ENCODE measurements at regions not wholly inside any gene's neighbourhood (a gene's known extent, or its start where the extent isn't known, plus 50 kb on each side); places are given as distances from the start of the nearest gene placed in this dataset.

GRCh38 chr13:107456431-107456830, 758.9 kb downstream of the LIG4 start:
- WGBS (ENCODE audit: insufficient coverage), result no CpG with 5 or more reads among the region's 2 CpGs
- H3K27me3 ChIP-seq (ENCODE audit: control insufficient read depth, insufficient read depth, low read length), result no peaks in the 10 kb centered on the region
- H3K4me3 ChIP-seq (ENCODE audit: low read depth, low read length), result no peak overlapping the region
- no peak for DNase-seq (ENCODE audit: low read depth in 4 of 6, low spot score in 6 of 6)
- H3K27ac ChIP-seq (ENCODE audit: low read depth, low read length), result no peak overlapping the region
- H3K9me3 ChIP-seq (ENCODE audit: control insufficient read depth, insufficient read depth, low read length), result peaks cover 3% of the 10 kb centered on the region
- no peaks in the 10 kb centered on the region for H3K36me3 ChIP-seq (ENCODE audit: control insufficient read depth, insufficient read depth, low read length)
- H3K4me1 ChIP-seq (ENCODE audit: control insufficient read depth, insufficient read depth, low read length), result no peaks in the 10 kb centered on the region

GRCh38 chr13:107452833-107453232, 762.5 kb downstream of the LIG4 start:
- peaks cover 3% of the 10 kb centered on the region for H3K9me3 ChIP-seq (ENCODE audit: control insufficient read depth, insufficient read depth, low read length)
- no peaks in the 10 kb centered on the region for H3K36me3 ChIP-seq (ENCODE audit: control insufficient read depth, insufficient read depth, low read length)
- WGBS (ENCODE audit: insufficient coverage), result 100% methylated on average over 2 of the region's 2 CpGs
- H3K27ac ChIP-seq (ENCODE audit: low read depth, low read length), result no peak overlapping the region
- H3K4me3 ChIP-seq (ENCODE audit: low read depth, low read length), result no peak overlapping the region
- no peaks in the 10 kb centered on the region for H3K27me3 ChIP-seq (ENCODE audit: control insufficient read depth, insufficient read depth, low read length)
- peaks cover 4% of the 10 kb centered on the region for H3K4me1 ChIP-seq (ENCODE audit: control insufficient read depth, insufficient read depth, low read length)
- no peak for DNase-seq (ENCODE audit: low read depth in 4 of 6, low spot score in 6 of 6)

DNA sequence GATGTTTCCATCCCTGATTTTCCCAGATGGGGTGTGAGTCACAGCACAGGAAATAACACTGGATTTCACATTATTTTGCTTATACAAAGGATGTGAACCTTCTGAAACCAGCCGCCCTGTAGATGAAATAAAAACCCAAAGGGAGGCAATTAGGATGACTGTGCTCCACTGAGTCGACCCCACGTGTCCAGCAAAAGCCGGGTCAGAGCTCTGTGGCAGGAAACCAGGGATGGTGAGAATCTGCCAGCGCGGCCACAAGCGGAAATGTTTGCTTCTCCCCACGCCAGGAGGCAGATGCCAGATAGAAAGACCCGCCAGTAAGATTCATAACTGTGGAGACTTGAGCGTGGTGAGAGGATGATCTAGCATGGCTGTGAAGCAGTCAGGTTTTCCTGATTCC, 764.4 kb downstream of the LIG4 start:
- H3K27me3 ChIP-seq (ENCODE audit: control insufficient read depth, insufficient read depth, low read length), result no peaks in the 10 kb centered on the region
- peaks cover 3% of the 10 kb centered on the region for H3K9me3 ChIP-seq (ENCODE audit: control insufficient read depth, insufficient read depth, low read length)
- DNase-seq (ENCODE audit: low read depth in 4 of 6, low spot score in 6 of 6), result peak in 1 of 6 donors; percentile 9
- no peak overlapping the region for H3K4me3 ChIP-seq (ENCODE audit: low read depth, low read length)
- H3K36me3 ChIP-seq (ENCODE audit: control insufficient read depth, insufficient read depth, low read length), result no peaks in the 10 kb centered on the region
- no peak overlapping the region for H3K27ac ChIP-seq (ENCODE audit: low read depth, low read length)
- H3K4me1 ChIP-seq (ENCODE audit: control insufficient read depth, insufficient read depth, low read length), result peaks cover 4% of the 10 kb centered on the region
- whole genome bisulfite sequencing (ENCODE audit: insufficient coverage), result 78% methylated on average over 6 of the region's 10 CpGs

GRCh38 chr13:107450431-107450830, 764.9 kb downstream of the LIG4 start:
- Histone ChIP-seq H3K27ac (ENCODE audit: low read depth, low read length) (no peak overlapping the region), H3K9me3 (ENCODE audit: control insufficient read depth, insufficient read depth, low read length) (peaks cover 3% of the 10 kb centered on the region), H3K27me3 (ENCODE audit: control insufficient read depth, insufficient read depth, low read length) (no peaks in the 10 kb centered on the region), H3K36me3 (ENCODE audit: control insufficient read depth, insufficient read depth, low read length) (no peaks in the 10 kb centered on the region), H3K4me3 (ENCODE audit: low read depth, low read length) (no peak overlapping the region), H3K4me1 (ENCODE audit: control insufficient read depth, insufficient read depth, low read length) (peaks cover 4% of the 10 kb centered on the region)
- 60% methylated on average over 4 of the region's 6 CpGs for WGBS (ENCODE audit: insufficient coverage)
- peak in 1 of 6 donors; percentile 6 for DNase-seq (ENCODE audit: low read depth in 4 of 6, low spot score in 6 of 6)

DNA sequence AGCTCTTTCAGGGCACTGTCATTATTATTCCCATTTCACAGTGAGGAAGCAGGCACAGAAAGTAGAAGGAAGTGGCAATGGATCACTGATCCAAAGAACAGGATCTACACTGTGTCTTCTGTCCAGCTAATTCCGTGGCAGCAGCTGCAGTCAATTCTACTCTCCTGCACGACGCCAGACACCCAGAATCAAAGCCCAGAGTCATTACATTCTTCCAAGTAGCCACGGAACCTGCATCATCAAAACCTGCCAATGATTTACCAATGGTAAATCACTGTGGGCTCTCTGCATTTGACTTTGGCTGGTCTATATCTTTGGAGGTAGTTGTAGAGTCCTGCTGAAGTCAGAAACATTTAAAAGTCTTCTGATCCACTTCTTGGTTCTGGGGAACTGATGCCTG, 767.7 kb downstream of the LIG4 start:
- 33% methylated on average over 3 of the region's 4 CpGs for WGBS (ENCODE audit: insufficient coverage)
- Histone ChIP-seq H3K9me3 (ENCODE audit: control insufficient read depth, insufficient read depth, low read length) (no peaks in the 10 kb centered on the region), H3K27me3 (ENCODE audit: control insufficient read depth, insufficient read depth, low read length) (no peaks in the 10 kb centered on the region), H3K36me3 (ENCODE audit: control insufficient read depth, insufficient read depth, low read length) (no peaks in the 10 kb centered on the region), H3K27ac (ENCODE audit: low read depth, low read length) (no peak overlapping the region), H3K4me1 (ENCODE audit: control insufficient read depth, insufficient read depth, low read length) (peaks cover 4% of the 10 kb centered on the region), H3K4me3 (ENCODE audit: low read depth, low read length) (no peak overlapping the region)
- DNase-seq (ENCODE audit: low read depth in 4 of 6, low spot score in 6 of 6), result no peak

- Histone ChIP-seq H3K27ac (ENCODE audit: low read depth, low read length) (no peak overlapping the region), H3K9me3 (ENCODE audit: control insufficient read depth, insufficient read depth, low read length) (no peaks in the 10 kb centered on the region), H3K27me3 (ENCODE audit: control insufficient read depth, insufficient read depth, low read length) (no peaks in the 10 kb centered on the region), H3K4me3 (ENCODE audit: low read depth, low read length) (no peak overlapping the region), H3K36me3 (ENCODE audit: control insufficient read depth, insufficient read depth, low read length) (no peaks in the 10 kb centered on the region), H3K4me1 (ENCODE audit: control insufficient read depth, insufficient read depth, low read length) (no peaks in the 10 kb centered on the region)
- DNase-seq (ENCODE audit: low read depth in 4 of 6, low spot score in 6 of 6), result no peak
- 100% methylated on average over 3 of the region's 3 CpGs for WGBS (ENCODE audit: insufficient coverage)
These were observed 774.1 kb downstream of the LIG4 start for GRCh38 chr13:107441279-107441678.

DNA sequence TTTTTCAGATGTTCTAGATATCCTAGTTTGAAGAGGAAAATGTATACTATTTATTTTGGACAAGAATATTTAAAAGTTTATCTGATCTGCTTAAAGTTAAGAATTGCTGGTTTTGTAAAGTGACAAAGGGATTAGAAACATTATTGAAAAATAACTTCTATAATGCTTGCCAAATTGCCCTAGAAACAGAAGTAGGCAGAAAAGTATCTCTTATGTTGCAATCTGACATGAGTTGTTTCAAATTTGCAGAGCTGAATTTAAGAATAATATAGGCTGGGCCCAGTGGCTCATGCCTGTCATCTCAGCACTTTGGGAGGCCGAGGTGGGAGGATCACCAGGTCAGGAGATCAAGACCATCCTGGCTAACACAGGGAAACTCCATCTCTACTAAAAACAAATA, 777.1 kb downstream of the LIG4 start:
- no peaks in the 10 kb centered on the region for H3K4me1 ChIP-seq (ENCODE audit: control insufficient read depth, insufficient read depth, low read length)
- H3K27me3 ChIP-seq (ENCODE audit: control insufficient read depth, insufficient read depth, low read length), result no peaks in the 10 kb centered on the region
- WGBS (ENCODE audit: insufficient coverage), result no CpG with 5 or more reads among the region's 1 CpG
- no peak for DNase-seq (ENCODE audit: low read depth in 4 of 6, low spot score in 6 of 6)
- no peak overlapping the region for H3K4me3 ChIP-seq (ENCODE audit: low read depth, low read length)
- no peak overlapping the region for H3K27ac ChIP-seq (ENCODE audit: low read depth, low read length)
- no peaks in the 10 kb centered on the region for H3K9me3 ChIP-seq (ENCODE audit: control insufficient read depth, insufficient read depth, low read length)
- no peaks in the 10 kb centered on the region for H3K36me3 ChIP-seq (ENCODE audit: control insufficient read depth, insufficient read depth, low read length)

DNA sequence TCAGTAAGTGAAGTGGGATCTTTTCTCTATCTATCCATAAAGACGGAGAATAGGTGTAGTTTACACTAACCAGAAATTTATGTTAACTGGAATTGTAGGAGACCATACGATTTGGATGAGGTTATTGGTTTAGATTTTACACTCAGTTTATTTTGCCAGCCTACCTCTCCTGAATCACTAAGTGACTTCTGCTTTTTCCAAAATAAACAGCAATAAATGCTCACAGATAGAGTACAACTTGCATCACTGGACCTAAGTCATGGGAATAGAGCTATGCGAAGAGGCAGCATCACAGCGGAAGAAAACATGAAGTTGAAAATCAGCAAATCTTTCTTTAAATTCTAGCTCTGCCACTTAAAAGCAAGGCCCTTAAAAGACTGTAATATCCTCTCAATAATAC, 781.0 kb downstream of the LIG4 start:
- no peaks in the 10 kb centered on the region for H3K27me3 ChIP-seq (ENCODE audit: control insufficient read depth, insufficient read depth, low read length)
- no peak for DNase-seq (ENCODE audit: low read depth in 4 of 6, low spot score in 6 of 6)
- no peak overlapping the region for H3K4me3 ChIP-seq (ENCODE audit: low read depth, low read length)
- WGBS (ENCODE audit: insufficient coverage), result 100% methylated on average over 1 of the region's 4 CpGs
- H3K4me1 ChIP-seq (ENCODE audit: control insufficient read depth, insufficient read depth, low read length), result no peaks in the 10 kb centered on the region
- H3K9me3 ChIP-seq (ENCODE audit: control insufficient read depth, insufficient read depth, low read length), result no peaks in the 10 kb centered on the region
- H3K36me3 ChIP-seq (ENCODE audit: control insufficient read depth, insufficient read depth, low read length), result no peaks in the 10 kb centered on the region
- H3K27ac ChIP-seq (ENCODE audit: low read depth, low read length), result no peak overlapping the region

DNA sequence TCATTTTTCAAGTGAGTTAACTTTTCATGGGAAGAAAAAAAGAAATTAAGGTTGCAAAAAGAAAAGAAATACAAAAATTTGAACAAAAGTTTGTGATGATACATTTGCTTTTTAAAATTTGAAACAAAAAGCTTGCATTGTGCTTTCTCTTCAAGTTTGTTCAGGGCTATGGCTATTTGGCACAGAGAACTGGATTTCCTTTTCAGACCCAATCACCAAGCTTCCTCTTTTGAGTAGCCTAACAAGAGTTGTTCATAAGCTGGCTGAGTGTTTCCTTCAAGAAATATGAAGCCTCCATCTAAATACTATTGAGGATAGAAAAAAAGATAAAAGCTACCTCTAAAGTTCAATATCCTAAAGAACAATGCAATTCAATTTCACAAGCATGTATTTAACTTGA, 787.8 kb downstream of the LIG4 start:
- DNase-seq (ENCODE audit: low read depth in 4 of 6, low spot score in 6 of 6), result no peak
- no peak overlapping the region for H3K4me3 ChIP-seq (ENCODE audit: low read depth, low read length)
- H3K27me3 ChIP-seq (ENCODE audit: control insufficient read depth, insufficient read depth, low read length), result no peaks in the 10 kb centered on the region
- no peaks in the 10 kb centered on the region for H3K36me3 ChIP-seq (ENCODE audit: control insufficient read depth, insufficient read depth, low read length)
- no peaks in the 10 kb centered on the region for H3K9me3 ChIP-seq (ENCODE audit: control insufficient read depth, insufficient read depth, low read length)
- H3K27ac ChIP-seq (ENCODE audit: low read depth, low read length), result no peak overlapping the region
- no peaks in the 10 kb centered on the region for H3K4me1 ChIP-seq (ENCODE audit: control insufficient read depth, insufficient read depth, low read length)

- no CpG with 5 or more reads among the region's 2 CpGs for WGBS (ENCODE audit: insufficient coverage)
- H3K27ac ChIP-seq (ENCODE audit: low read depth, low read length), result no peak overlapping the region
- no peaks in the 10 kb centered on the region for H3K27me3 ChIP-seq (ENCODE audit: control insufficient read depth, insufficient read depth, low read length)
- no peaks in the 10 kb centered on the region for H3K36me3 ChIP-seq (ENCODE audit: control insufficient read depth, insufficient read depth, low read length)
- H3K4me1 ChIP-seq (ENCODE audit: control insufficient read depth, insufficient read depth, low read length), result no peaks in the 10 kb centered on the region
- no peaks in the 10 kb centered on the region for H3K9me3 ChIP-seq (ENCODE audit: control insufficient read depth, insufficient read depth, low read length)
- H3K4me3 ChIP-seq (ENCODE audit: low read depth, low read length), result no peak overlapping the region
- DNase-seq (ENCODE audit: low read depth in 4 of 6, low spot score in 6 of 6), result no peak
These were observed 792.9 kb downstream of the LIG4 start for GRCh38 chr13:107422421-107422820.
